ENCODE measurements at regions not wholly inside any gene's neighbourhood (a gene's known extent, or its start where the extent isn't known, plus 50 kb on each side); places are given as distances from the start of the nearest gene placed in this dataset.

DNA sequence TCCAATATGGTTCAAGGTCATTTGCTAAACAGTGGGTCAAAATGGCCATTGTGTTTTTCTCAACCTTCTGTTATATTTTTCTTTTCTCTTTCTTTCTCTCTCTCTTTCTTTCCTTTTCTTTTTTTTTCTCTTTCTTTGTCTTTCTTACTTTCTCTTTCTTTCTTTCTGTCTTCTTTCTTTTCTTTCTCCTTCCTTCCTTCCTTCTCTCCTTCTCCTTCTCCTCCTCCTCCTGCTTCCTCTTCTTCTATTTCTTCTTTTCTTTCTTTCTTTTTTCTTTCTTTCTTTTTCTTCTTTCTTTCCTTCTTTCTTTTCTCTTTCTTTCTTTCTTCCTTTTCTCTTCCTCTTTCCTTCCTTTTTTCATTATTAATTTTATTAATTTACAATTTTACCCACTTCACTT lies 619.5 kb downstream of the IRX1 start:
- TF ChIP-seq, protein P1, sequence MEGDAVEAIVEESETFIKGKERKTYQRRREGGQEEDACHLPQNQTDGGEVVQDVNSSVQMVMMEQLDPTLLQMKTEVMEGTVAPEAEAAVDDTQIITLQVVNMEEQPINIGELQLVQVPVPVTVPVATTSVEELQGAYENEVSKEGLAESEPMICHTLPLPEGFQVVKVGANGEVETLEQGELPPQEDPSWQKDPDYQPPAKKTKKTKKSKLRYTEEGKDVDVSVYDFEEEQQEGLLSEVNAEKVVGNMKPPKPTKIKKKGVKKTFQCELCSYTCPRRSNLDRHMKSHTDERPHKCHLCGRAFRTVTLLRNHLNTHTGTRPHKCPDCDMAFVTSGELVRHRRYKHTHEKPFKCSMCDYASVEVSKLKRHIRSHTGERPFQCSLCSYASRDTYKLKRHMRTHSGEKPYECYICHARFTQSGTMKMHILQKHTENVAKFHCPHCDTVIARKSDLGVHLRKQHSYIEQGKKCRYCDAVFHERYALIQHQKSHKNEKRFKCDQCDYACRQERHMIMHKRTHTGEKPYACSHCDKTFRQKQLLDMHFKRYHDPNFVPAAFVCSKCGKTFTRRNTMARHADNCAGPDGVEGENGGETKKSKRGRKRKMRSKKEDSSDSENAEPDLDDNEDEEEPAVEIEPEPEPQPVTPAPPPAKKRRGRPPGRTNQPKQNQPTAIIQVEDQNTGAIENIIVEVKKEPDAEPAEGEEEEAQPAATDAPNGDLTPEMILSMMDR (IDR thresholded peaks at IDR 0.05; ENCODE audit: unreplicated experiment) = no peak
- DNase-seq (ENCODE audit: low spot score in 2 of 2, unreplicated experiment in 2 of 2) = no peak
- Mint-ChIP-seq H3K27ac (no peak overlapping the region), H3K9me3 (peaks cover 2% of the 10 kb centered on the region), H3K27me3 (ENCODE audit: low read depth) (peaks cover 8% of the 10 kb centered on the region), H3K4me3 (no peak overlapping the region), H3K36me3 (peaks cover 3% of the 10 kb centered on the region), H3K4me1 (peaks cover 18% of the 10 kb centered on the region)

DNA sequence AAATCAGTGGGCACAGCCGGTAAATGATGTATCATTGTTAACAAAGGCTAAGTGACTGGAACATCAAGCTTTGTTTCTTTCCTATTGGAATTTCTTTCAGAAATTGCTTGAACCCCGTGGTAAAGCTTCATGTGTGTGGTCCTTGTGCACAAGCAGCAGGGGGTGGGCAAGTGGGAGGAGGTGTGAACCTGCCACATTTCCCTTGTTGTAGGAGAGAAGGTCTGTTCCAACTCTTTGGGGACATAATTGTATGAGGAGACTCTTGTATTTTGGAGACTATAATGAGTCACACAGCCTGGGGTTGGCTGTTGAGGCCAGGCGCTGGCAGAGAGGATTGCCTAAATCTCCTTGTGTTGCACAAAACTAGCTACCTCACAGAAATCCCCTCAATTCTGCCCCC lies 620.5 kb downstream of the IRX1 start:
- H3K9me3 Mint-ChIP-seq = peaks cover 2% of the 10 kb centered on the region

DNA sequence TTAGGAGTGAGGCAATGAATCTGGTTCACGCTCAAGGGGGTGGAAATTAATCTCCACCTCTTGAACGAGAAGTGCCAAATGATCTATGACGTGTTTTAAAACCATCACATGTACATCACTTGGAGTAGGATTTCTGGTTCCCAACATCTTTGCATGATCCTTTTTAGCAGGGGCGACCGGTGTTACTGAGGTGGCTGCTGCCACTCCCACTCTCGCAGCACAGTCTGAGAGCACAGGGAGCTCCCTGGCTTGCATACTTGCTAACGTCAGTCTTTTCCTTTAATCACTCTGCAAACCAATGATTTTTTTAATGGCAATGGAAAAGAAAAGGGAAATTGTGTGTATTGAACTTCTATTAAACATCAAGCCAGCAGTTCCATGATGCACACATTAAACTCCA lies 624.4 kb downstream of the IRX1 start:
- H3K9me3 Mint-ChIP-seq = peaks cover 2% of the 10 kb centered on the region
- H3K27me3 Mint-ChIP-seq (ENCODE audit: low read depth) = peaks cover 7% of the 10 kb centered on the region

More for the DNA sequence above, 620.5 kb downstream of the IRX1 start:
- TF ChIP-seq, protein P1 (IDR thresholded peaks at IDR 0.05; ENCODE audit: unreplicated experiment) = no peak
- DNase-seq (ENCODE audit: low spot score in 2 of 2, unreplicated experiment in 2 of 2) = no peak
- Mint-ChIP-seq H3K27me3 (ENCODE audit: low read depth) (peaks cover 8% of the 10 kb centered on the region), H3K4me1 (peaks cover 27% of the 10 kb centered on the region), H3K4me3 (no peak overlapping the region), H3K36me3 (peaks cover 3% of the 10 kb centered on the region), H3K27ac (no peak overlapping the region)

DNA sequence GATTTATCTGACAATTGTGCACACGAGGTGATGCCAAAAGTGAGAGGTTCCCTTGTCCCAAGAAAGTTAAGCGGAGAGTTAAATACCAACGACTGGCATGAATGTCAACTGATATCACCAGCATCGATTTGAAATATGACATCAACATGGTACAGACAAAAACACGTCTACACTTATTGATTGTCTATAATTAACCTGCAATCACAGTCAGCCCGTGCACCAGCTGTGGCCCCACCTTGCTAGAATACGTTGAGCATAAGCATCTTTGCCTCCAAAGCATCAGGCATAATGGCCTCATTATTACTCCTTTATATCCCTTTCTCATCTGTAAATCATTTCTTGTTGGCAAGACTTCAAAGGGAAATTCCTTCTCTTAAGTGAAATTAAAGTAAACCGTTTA lies 625.4 kb downstream of the IRX1 start:
- no peak for DNase-seq (ENCODE audit: low spot score in 2 of 2, unreplicated experiment in 2 of 2)
- peaks cover 38% of the 10 kb centered on the region for H3K4me1 Mint-ChIP-seq
- no peak overlapping the region for H3K27ac Mint-ChIP-seq
- H3K9me3 Mint-ChIP-seq = peaks cover 2% of the 10 kb centered on the region
- H3K27me3 Mint-ChIP-seq (ENCODE audit: low read depth) = peaks cover 5% of the 10 kb centered on the region
- H3K36me3 Mint-ChIP-seq = peaks cover 3% of the 10 kb centered on the region
- H3K4me3 Mint-ChIP-seq = no peak overlapping the region
- TF ChIP-seq, protein P1 (IDR thresholded peaks at IDR 0.05; ENCODE audit: unreplicated experiment) = no peak

More for the DNA sequence above, 624.4 kb downstream of the IRX1 start:
- Mint-ChIP-seq H3K36me3 (peaks cover 3% of the 10 kb centered on the region), H3K4me3 (no peak overlapping the region), H3K4me1 (peaks cover 35% of the 10 kb centered on the region), H3K27ac (no peak overlapping the region)
- no peak for DNase-seq (ENCODE audit: low spot score in 2 of 2, unreplicated experiment in 2 of 2)
- TF ChIP-seq, protein P1 (IDR thresholded peaks at IDR 0.05; ENCODE audit: unreplicated experiment) = no peak

DNA sequence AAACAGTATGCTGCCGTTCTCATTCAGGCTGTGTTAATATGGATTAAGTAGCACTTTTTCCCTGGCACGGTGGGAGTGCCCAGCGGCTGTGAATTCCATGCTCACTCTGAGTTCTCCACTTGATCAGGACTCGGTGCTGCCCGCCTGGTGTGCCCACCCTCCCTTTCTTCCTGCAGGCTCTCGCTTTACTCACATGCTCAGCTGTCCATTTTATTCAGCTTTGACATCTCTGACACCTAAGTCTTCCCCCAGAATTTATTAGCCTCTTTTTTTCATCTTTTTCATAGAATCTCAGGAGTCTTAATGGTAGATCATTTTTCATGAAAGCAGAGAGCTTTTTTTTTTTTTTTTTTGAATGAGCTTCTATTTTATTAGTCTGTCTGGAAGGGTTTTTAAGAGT lies 626.5 kb downstream of the IRX1 start:
- no peak for DNase-seq (ENCODE audit: low spot score in 2 of 2, unreplicated experiment in 2 of 2)
- H3K9me3 Mint-ChIP-seq = peaks cover 2% of the 10 kb centered on the region
- H3K36me3 Mint-ChIP-seq = peaks cover 3% of the 10 kb centered on the region
- H3K27ac Mint-ChIP-seq = peak overlapping the region; percentile 59
- H3K27me3 Mint-ChIP-seq (ENCODE audit: low read depth) = no peaks in the 10 kb centered on the region
- TF ChIP-seq, protein P1 (IDR thresholded peaks at IDR 0.05; ENCODE audit: unreplicated experiment) = no peak
- H3K4me1 Mint-ChIP-seq = peaks cover 37% of the 10 kb centered on the region
- no peak overlapping the region for H3K4me3 Mint-ChIP-seq

DNA sequence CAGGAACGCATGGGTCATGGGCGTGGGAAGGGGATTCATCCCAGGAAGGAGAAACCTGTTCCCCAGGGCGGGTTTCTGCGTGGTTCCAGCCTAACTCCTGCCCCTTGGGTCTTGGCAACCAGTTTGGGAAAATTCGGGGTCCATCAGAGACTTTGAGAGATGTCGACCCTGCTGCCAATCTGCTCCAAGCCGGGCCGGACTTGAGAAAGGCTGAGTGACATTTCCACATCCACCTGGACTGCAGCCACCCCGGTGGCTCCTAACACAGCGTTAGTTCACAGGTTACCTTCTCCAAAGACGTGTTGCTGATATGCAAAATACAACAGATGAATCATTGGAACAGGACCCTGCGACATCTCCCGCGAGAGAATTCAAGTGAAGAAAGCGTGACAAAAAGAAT lies 627.2 kb downstream of the IRX1 start:
- peaks cover 34% of the 10 kb centered on the region for H3K4me1 Mint-ChIP-seq
- peaks cover 3% of the 10 kb centered on the region for H3K36me3 Mint-ChIP-seq
- H3K27ac Mint-ChIP-seq = peak overlapping the region; percentile 10
- no peak overlapping the region for H3K4me3 Mint-ChIP-seq
- TF ChIP-seq, protein P1 (IDR thresholded peaks at IDR 0.05; ENCODE audit: unreplicated experiment) = no peak
- no peak for DNase-seq (ENCODE audit: low spot score in 2 of 2, unreplicated experiment in 2 of 2)
- no peaks in the 10 kb centered on the region for H3K27me3 Mint-ChIP-seq (ENCODE audit: low read depth)
- H3K9me3 Mint-ChIP-seq = peaks cover 2% of the 10 kb centered on the region
